ENCODE measurements at regions not wholly inside any gene's neighbourhood (a gene's known extent, or its start where the extent isn't known, plus 50 kb on each side); places are given as distances from the start of the nearest gene placed in this dataset.

DNA sequence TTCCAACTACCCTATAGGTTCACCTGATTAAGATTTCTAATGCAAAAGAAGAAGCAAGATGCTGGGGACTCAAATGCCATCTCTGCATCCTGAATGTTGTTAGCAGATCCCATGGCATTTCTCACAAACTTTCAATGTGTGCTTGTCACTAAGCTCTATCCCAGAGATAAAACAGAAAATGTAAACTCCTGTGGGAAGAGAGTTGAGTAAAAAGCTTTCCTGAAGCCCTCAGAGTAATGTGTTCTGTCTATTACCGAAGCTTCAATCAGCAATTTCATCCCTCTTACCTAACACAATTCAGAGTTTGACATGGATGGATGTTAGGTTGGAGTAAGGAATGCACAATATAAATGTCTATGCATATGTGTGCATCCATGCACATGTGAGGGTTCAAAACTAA, 829.9 kb upstream of the PRMT6 start:
- TF ChIP-seq, protein P1, sequence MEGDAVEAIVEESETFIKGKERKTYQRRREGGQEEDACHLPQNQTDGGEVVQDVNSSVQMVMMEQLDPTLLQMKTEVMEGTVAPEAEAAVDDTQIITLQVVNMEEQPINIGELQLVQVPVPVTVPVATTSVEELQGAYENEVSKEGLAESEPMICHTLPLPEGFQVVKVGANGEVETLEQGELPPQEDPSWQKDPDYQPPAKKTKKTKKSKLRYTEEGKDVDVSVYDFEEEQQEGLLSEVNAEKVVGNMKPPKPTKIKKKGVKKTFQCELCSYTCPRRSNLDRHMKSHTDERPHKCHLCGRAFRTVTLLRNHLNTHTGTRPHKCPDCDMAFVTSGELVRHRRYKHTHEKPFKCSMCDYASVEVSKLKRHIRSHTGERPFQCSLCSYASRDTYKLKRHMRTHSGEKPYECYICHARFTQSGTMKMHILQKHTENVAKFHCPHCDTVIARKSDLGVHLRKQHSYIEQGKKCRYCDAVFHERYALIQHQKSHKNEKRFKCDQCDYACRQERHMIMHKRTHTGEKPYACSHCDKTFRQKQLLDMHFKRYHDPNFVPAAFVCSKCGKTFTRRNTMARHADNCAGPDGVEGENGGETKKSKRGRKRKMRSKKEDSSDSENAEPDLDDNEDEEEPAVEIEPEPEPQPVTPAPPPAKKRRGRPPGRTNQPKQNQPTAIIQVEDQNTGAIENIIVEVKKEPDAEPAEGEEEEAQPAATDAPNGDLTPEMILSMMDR (IDR thresholded peaks at IDR 0.05): no peak
- TF ChIP-seq ZFX (IDR thresholded peaks at IDR 0.05; ENCODE audit: borderline replicate concordance): no peak
